ENCODE measurements at regions not wholly inside any gene's neighbourhood (a gene's known extent, or its start where the extent isn't known, plus 50 kb on each side); places are given as distances from the start of the nearest gene placed in this dataset.
"Not testable (repeated sequence)": the region's sequence is repeated elsewhere in the genome, so short reads cannot be mapped to it uniquely, and the experiment has no call there.

DNA sequence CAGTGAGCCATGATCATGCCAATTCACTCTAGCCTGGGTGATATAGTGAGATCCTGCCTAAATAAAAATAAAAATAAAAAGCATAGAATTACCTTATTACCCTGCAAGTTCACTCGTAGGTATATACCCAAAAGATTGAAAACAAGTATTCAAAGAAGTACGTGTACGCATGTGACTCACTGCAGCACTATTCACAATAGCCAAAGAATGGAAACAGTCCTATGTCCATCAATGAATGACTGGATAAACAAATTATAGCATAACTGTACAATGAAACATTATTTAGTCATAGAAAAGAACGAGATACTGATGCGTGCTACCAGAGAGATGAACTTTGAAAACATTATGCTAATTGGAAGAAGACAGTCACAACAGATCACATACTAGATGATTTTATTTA is 204.6 kb upstream of the DIAPH2 start:
- DNase-seq (ENCODE audit: low read depth, low spot score): peak; percentile 7
- H3K9me3 ChIP-seq (ENCODE audit: control insufficient read depth, insufficient read depth, low read length): no peaks in the 10 kb centered on the region
- H3K4me3 ChIP-seq (ENCODE audit: low read depth, low read length): no peak overlapping the region
- H3K27me3 ChIP-seq (ENCODE audit: control insufficient read depth, insufficient read depth, low read length): no peaks in the 10 kb centered on the region
- no peak overlapping the region for H3K27ac ChIP-seq (ENCODE audit: low read depth, low read length)
- no peak for TF ChIP-seq CTCF (IDR thresholded peaks at IDR 0.05; ENCODE audit: low read depth, low read length)
- POLR2A ChIA-PET: no interaction called here
- CTCF ChIA-PET: no interaction called here

GRCh38 chrX:96481831-96482230 is 202.8 kb upstream of the DIAPH2 start:
- Histone ChIP-seq H3K27me3 (ENCODE audit: control insufficient read depth, insufficient read depth, low read length) (no peaks in the 10 kb centered on the region), H3K4me3 (ENCODE audit: low read depth, low read length) (no peak overlapping the region), H3K27ac (ENCODE audit: low read depth, low read length) (no peak overlapping the region), H3K9me3 (ENCODE audit: control insufficient read depth, insufficient read depth, low read length) (no peaks in the 10 kb centered on the region)
- ChIA-PET POLR2A (no interaction called here), CTCF (no interaction called here)
- TF ChIP-seq CTCF (IDR thresholded peaks at IDR 0.05; ENCODE audit: low read depth, low read length): no peak
- no peak for DNase-seq (ENCODE audit: low read depth, low spot score)

GRCh38 chrX:96483647-96484160 is 200.9 kb upstream of the DIAPH2 start:
- no peak for TF ChIP-seq CTCF (IDR thresholded peaks at IDR 0.05; ENCODE audit: low read depth, low read length)
- ChIA-PET CTCF (no interaction called here), POLR2A (no interaction called here)
- H3K9me3 ChIP-seq (ENCODE audit: control insufficient read depth, insufficient read depth, low read length): no peaks in the 10 kb centered on the region
- H3K4me3 ChIP-seq (ENCODE audit: low read depth, low read length): no peak overlapping the region
- no peaks in the 10 kb centered on the region for H3K27me3 ChIP-seq (ENCODE audit: control insufficient read depth, insufficient read depth, low read length)
- H3K27ac ChIP-seq (ENCODE audit: low read depth, low read length): no peak overlapping the region
- no peak for DNase-seq (ENCODE audit: low read depth, low spot score)

DNA sequence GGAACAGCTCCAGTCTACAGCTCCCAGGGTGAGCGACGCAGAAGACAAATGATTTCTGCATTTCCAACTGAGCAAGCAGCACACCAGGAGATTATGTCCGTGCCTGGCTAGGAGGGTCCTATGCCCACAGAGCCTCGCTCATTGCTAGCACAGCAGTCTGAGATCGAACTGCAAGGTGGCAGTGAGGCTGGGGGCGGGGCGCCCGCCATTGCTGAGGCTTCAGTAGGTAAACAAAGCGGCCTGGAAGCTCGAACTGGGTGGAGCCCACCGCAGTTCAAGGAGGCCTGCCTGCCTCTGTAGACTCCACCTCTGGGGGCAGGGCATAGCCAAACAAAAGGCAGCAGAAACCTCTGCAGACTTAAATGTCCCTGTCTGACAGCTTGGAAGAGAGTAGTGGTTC is 198.0 kb upstream of the DIAPH2 start:
- CTCF ChIA-PET; H3K27ac ChIP-seq (ENCODE audit: low read depth, low read length); POLR2A ChIA-PET; H3K4me3 ChIP-seq (ENCODE audit: low read depth, low read length); DNase-seq (ENCODE audit: low read depth, low spot score); H3K27me3 ChIP-seq (ENCODE audit: control insufficient read depth, insufficient read depth, low read length); H3K9me3 ChIP-seq (ENCODE audit: control insufficient read depth, insufficient read depth, low read length): not testable (repeated sequence)

- no peak for DNase-seq (ENCODE audit: low read depth, low spot score)
- Histone ChIP-seq H3K4me3 (ENCODE audit: low read depth, low read length) (no peak overlapping the region), H3K9me3 (ENCODE audit: control insufficient read depth, insufficient read depth, low read length) (no peaks in the 10 kb centered on the region), H3K27ac (ENCODE audit: low read depth, low read length) (no peak overlapping the region), H3K27me3 (ENCODE audit: control insufficient read depth, insufficient read depth, low read length) (no peaks in the 10 kb centered on the region)
- TF ChIP-seq CTCF (IDR thresholded peaks at IDR 0.05; ENCODE audit: low read depth, low read length): no peak
- ChIA-PET CTCF (no interaction called here), POLR2A (no interaction called here)
Observed at GRCh38 chrX:96502507-96502906, 182.1 kb upstream of the DIAPH2 start.

- H3K9me3 ChIP-seq (ENCODE audit: control insufficient read depth, insufficient read depth, low read length); DNase-seq (ENCODE audit: low read depth, low spot score); POLR2A ChIA-PET; H3K4me3 ChIP-seq (ENCODE audit: low read depth, low read length); H3K27me3 ChIP-seq (ENCODE audit: control insufficient read depth, insufficient read depth, low read length); H3K27ac ChIP-seq (ENCODE audit: low read depth, low read length); CTCF ChIA-PET: not testable (repeated sequence)
Observed at GRCh38 chrX:96529386-96529785, 155.3 kb upstream of the DIAPH2 start.

Measured in AG04450 (cell line).